RKO (cell line): ENCODE measurements at regions not wholly inside any gene's neighbourhood (a gene's known extent, or its start where the extent isn't known, plus 50 kb on each side); places are given as distances from the start of the nearest gene placed in this dataset.
"Not testable (repeated sequence)": the region's sequence is repeated elsewhere in the genome, so short reads cannot be mapped to it uniquely, and the experiment has no call there.

Source experiments
- DNase-seq: peaks from one replicate; pipeline ENCODE4 v3.0.0-alpha.2; 2016; ENCODE audit warnings: low spot score

GRCh38 chr2:21332993-21333625, 209.3 kb downstream of the TDRD15 start:
- no peak for DNase-seq

GRCh38 chr2:21333684-21334083, 209.9 kb downstream of the TDRD15 start:
- DNase-seq: no peak

GRCh38 chr2:21346984-21347383, 223.2 kb downstream of the TDRD15 start:
- DNase-seq: no peak

- DNase-seq: no peak
Measured at GRCh38 chr2:21353879-21354679, 230.3 kb downstream of the TDRD15 start.

- no peak for DNase-seq
Measured at GRCh38 chr2:21356086-21356856, 232.5 kb downstream of the TDRD15 start.

GRCh38 chr2:21356857-21357255, 233.1 kb downstream of the TDRD15 start:
- DNase-seq: no peak

- DNase-seq: no peak
Measured at GRCh38 chr2:21358976-21359375, 235.2 kb downstream of the TDRD15 start.

- no peak for DNase-seq
Measured at GRCh38 chr2:21361384-21361783, 237.6 kb downstream of the TDRD15 start.

GRCh38 chr2:21361957-21362486, 238.3 kb downstream of the TDRD15 start:
- no peak for DNase-seq

- DNase-seq: peak; percentile 2
Measured at GRCh38 chr2:21363364-21363763, 239.6 kb downstream of the TDRD15 start.

- DNase-seq: peak; percentile 64
Measured at GRCh38 chr2:21367421-21367820, 243.7 kb downstream of the TDRD15 start.

- DNase-seq: no peak
Measured at GRCh38 chr2:21369787-21370186, 246.0 kb downstream of the TDRD15 start.

GRCh38 chr2:21371499-21372003, 247.8 kb downstream of the TDRD15 start:
- DNase-seq: no peak

- DNase-seq: peak; percentile 20
Measured at GRCh38 chr2:21372654-21373053, 248.9 kb downstream of the TDRD15 start.

- no peak for DNase-seq
Measured at GRCh38 chr2:21376864-21377263, 253.1 kb downstream of the TDRD15 start.

- DNase-seq: no peak
Measured at GRCh38 chr2:21379140-21379539, 255.4 kb downstream of the TDRD15 start.

GRCh38 chr2:21379668-21380067, 255.9 kb downstream of the TDRD15 start:
- not testable (repeated sequence) for DNase-seq

- no peak for DNase-seq
Measured at GRCh38 chr2:21381421-21381820, 257.7 kb downstream of the TDRD15 start.

GRCh38 chr2:21382701-21383520, 259.1 kb downstream of the TDRD15 start:
- no peak for DNase-seq

- DNase-seq: no peak
Measured at GRCh38 chr2:21386666-21387065, 262.9 kb downstream of the TDRD15 start.

- no peak for DNase-seq
Measured at GRCh38 chr2:21392649-21393048, 268.9 kb downstream of the TDRD15 start.
